ENCODE measurements at regions not wholly inside any gene's neighbourhood (a gene's known extent, or its start where the extent isn't known, plus 50 kb on each side); places are given as distances from the start of the nearest gene placed in this dataset.

DNA sequence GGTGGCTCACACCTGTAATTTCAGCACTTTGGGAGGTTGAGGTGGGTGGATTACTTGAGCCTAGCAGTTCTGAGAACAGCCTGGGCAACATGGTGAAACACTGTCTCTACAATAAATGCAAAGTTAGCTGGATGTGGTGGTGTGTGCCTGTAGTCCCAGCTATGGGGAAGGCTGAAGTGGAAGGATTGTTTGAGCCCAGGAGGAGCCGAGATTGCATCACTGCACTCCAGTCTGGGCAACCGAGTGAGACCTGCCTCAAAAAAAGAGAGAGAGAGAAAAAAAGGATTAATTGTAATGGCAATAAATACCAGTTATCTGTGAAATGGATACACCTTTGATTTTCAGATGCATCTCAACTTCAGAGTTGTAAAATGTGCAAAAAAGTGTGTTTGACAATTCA is 58.8 kb downstream of the SPRY1 start:
- TF ChIP-seq, protein P1, sequence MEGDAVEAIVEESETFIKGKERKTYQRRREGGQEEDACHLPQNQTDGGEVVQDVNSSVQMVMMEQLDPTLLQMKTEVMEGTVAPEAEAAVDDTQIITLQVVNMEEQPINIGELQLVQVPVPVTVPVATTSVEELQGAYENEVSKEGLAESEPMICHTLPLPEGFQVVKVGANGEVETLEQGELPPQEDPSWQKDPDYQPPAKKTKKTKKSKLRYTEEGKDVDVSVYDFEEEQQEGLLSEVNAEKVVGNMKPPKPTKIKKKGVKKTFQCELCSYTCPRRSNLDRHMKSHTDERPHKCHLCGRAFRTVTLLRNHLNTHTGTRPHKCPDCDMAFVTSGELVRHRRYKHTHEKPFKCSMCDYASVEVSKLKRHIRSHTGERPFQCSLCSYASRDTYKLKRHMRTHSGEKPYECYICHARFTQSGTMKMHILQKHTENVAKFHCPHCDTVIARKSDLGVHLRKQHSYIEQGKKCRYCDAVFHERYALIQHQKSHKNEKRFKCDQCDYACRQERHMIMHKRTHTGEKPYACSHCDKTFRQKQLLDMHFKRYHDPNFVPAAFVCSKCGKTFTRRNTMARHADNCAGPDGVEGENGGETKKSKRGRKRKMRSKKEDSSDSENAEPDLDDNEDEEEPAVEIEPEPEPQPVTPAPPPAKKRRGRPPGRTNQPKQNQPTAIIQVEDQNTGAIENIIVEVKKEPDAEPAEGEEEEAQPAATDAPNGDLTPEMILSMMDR (conservative IDR thresholded peaks at IDR 0.05; ENCODE audit: low read length) = no peak
- DNase-seq (ENCODE audit: low read depth) = no peak
- H3K4me3 ChIP-seq (ENCODE audit: low read length) = no peak overlapping the region

DNA sequence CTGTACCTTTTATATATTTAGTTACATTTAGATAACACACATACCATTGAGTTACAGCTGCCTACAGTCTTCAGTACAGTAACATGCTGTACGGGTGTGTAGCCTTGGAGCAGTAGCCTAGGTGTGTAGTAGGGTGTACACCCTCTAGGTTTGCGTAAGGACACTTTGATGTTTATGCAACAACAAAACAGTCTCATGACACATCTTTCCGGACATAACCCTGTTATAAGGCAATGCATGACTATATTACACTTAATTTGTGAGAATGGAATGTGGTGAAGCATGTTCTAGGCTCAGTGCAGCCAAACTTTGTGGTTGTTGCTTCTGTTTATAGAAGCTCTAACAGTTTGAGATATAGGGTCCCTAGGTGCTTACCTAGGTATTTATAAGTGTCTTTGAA is 65.4 kb downstream of the SPRY1 start:
- TF ChIP-seq, protein P1 (conservative IDR thresholded peaks at IDR 0.05; ENCODE audit: low read length) = no peak
- no peak overlapping the region for H3K4me3 ChIP-seq (ENCODE audit: low read length)
- no peak for DNase-seq (ENCODE audit: low read depth)

DNA sequence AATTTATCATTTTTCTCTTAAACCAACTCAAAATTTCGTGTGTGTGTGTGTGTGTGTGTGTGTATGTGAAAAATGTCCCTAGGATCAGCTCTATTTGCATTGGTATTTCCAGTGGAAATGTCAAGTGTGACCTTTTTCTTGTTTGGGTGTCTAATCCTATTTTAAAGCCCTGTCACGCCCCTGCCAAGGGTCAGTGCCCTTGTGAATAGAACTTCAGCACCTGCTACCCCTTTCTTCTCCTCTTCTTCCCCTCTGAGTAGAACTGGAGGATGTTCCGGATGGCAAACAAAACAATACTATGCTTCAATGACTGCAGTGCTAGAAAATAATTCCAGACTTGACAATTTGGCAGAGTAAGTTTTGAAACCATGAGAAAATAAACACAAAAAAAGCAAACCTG is 67.3 kb downstream of the SPRY1 start:
- TF ChIP-seq, protein P1 (conservative IDR thresholded peaks at IDR 0.05; ENCODE audit: low read length) = no peak
- DNase-seq (ENCODE audit: low read depth) = no peak
- no peak overlapping the region for H3K4me3 ChIP-seq (ENCODE audit: low read length)

DNA sequence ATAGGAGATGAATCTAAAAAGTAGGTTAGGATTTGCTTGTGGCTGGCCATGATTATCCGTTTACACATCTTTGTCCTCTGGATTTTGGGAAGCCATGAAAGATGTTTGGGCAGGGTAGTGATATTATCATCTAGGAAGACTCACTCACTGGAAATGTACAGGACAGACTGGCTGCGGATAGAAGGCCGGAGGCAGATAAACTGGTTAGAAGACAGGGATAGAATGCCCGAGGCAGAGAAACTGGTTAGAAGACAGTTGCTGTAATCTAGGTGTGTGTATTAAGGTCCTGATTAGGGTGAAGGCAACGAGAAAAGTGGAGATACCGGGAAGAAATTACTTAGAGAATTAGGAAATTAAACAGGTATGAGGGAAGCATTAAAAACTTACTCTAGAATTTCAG is 68.8 kb downstream of the SPRY1 start:
- TF ChIP-seq, protein P1 (conservative IDR thresholded peaks at IDR 0.05; ENCODE audit: low read length) = no peak
- DNase-seq (ENCODE audit: low read depth) = no peak
- no peak overlapping the region for H3K4me3 ChIP-seq (ENCODE audit: low read length)

DNA sequence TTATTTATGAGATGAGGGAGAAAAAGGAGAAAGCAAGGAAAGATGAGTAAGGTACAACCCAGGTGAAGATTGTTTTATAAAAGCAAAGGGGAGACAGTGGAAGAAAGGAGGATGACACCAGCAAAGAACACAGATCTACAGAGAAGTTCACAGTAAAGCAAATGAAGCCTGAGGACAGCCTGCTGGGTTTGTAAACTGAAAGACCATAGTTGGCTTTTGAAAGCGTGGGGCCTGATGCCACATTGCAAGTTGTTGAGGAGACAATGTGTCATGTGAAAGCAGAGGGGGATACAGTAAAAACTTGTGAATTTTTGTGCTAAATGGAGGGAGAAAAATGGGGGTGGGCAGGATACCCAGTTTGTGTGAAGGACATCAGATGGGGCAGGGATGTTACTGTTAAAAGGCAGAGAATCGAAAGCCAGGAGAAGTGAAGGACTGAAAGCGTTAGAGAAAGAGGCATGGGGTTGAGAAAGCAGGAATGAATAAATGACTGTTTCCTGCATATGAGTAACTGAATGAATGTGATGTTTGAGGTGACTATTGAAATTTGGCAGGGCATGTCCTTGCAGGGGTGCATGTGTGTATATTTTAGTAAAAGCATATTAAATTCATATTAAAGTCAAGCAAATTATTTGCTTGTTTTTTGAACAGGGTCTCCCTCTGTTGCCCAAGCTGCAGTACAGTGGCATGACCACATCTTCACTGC is 69.6 kb downstream of the SPRY1 start:
- no peak overlapping the region for H3K4me3 ChIP-seq (ENCODE audit: low read length)
- DNase-seq (ENCODE audit: low read depth) = no peak
- TF ChIP-seq, protein P1 (conservative IDR thresholded peaks at IDR 0.05; ENCODE audit: low read length) = no peak

DNA sequence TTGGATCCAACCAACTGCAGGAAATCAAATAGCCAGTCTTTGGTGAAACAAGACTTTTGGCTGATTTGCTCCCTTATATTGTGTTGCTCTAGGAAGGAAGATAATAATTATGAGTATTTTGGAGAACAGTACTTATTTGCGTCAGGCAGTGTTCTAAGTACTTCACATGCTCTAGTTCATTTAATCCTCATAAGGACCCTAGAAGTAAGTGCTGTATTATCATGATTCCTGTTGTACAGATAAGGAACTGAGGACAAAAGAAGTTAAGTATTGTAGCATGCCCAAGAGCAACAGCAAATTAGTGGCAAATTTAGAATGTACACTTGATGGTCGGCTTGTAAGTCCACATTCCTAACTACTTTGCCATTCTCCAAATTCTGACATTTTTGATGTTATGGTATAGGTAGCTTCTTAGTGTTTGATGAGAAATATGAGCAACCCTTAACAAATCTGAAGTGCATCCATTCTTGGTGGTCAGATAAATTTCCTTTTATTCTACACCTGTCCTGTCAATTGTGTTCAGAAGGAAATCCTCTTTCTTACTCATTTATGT is 72.0 kb downstream of the SPRY1 start:
- DNase-seq (ENCODE audit: low read depth) = no peak
- no peak overlapping the region for H3K4me3 ChIP-seq (ENCODE audit: low read length)
- TF ChIP-seq, protein P1 (conservative IDR thresholded peaks at IDR 0.05; ENCODE audit: low read length) = no peak

DNA sequence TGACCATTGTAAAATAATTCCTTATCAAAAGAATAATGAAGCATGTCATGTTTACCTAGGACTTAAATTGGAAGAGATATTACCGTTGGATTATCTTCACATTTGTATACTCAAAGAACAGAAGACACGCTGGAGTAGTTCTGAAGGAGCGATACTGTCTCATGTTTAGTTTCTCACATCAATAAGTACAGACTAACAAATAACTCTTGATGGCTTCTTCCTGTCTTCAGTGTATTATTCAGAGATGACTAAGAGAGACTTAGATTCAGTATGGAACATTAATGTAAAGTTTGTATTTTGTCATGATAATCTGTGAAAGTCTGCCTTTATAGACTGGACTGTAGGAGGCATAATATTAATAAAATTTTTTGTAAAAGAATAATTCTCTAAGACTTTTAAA is 72.7 kb downstream of the SPRY1 start:
- no peak for DNase-seq (ENCODE audit: low read depth)
- TF ChIP-seq, protein P1 (conservative IDR thresholded peaks at IDR 0.05; ENCODE audit: low read length) = no peak
- H3K4me3 ChIP-seq (ENCODE audit: low read length) = no peak overlapping the region
